Gastroesophageal sphincter (tissue), 3 donors: ENCODE measurements at regions not wholly inside any gene's neighbourhood (a gene's known extent, or its start where the extent isn't known, plus 50 kb on each side); places are given as distances from the start of the nearest gene placed in this dataset.

Experiments used
- POLR2A ChIP-seq, 2 donors: fragments of 450-650 bp; IDR thresholded peaks; one replicate each; pipeline ENCODE4 v1.6.1; 2017; ENCODE audit warnings: antibody characterized with exemption in 2 of 2, mild to moderate bottlenecking in 2 of 2, moderate library complexity in 1 of 2
- TF ChIP-seq, protein P1 (sequence below), 4 experiments: fragments of 200-600 bp in 2 of 4; fragments of 450-650 bp in 2 of 4; sonication (generic) in 1 of 4; IDR thresholded peaks; one replicate each; pipeline ENCODE4 v1.5.1; 2017 to 2019; ENCODE audit warnings: antibody characterized with exemption in 4 of 4, mild to moderate bottlenecking in 2 of 4, moderate library complexity in 2 of 4

DNA sequence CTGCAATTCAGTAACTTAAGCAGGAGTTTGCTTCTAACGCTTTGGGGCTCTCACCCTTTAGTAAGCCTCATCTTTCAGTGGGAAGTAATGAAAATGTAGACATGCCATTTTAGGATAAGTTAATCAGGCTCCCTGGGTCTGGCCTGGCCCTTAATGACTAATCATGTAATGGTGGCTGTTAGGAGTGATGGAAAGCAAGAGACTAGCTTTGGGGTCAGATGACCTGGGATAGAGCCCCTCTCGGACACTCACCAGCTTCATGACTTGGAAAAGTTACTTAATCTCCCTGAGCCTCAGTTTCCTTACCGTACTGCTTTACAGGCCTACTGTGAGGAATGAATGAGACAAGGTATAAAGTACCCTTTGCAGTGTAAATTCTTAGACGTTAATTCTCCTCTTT is 194.4 kb downstream of the LPIN1 start:
- TF ChIP-seq, protein P1, sequence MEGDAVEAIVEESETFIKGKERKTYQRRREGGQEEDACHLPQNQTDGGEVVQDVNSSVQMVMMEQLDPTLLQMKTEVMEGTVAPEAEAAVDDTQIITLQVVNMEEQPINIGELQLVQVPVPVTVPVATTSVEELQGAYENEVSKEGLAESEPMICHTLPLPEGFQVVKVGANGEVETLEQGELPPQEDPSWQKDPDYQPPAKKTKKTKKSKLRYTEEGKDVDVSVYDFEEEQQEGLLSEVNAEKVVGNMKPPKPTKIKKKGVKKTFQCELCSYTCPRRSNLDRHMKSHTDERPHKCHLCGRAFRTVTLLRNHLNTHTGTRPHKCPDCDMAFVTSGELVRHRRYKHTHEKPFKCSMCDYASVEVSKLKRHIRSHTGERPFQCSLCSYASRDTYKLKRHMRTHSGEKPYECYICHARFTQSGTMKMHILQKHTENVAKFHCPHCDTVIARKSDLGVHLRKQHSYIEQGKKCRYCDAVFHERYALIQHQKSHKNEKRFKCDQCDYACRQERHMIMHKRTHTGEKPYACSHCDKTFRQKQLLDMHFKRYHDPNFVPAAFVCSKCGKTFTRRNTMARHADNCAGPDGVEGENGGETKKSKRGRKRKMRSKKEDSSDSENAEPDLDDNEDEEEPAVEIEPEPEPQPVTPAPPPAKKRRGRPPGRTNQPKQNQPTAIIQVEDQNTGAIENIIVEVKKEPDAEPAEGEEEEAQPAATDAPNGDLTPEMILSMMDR (IDR thresholded peaks at IDR 0.05) = no peak
- no peak for TF ChIP-seq POLR2A (IDR thresholded peaks at IDR 0.05)
